Esophagus (tissue), 2 donors: ENCODE measurements at regions not wholly inside any gene's neighbourhood (a gene's known extent, or its start where the extent isn't known, plus 50 kb on each side); places are given as distances from the start of the nearest gene placed in this dataset.

ENCODE experiments used
- H3K27ac ChIP-seq, 2 donors: one replicate each; pipeline ENCODE4 v1.5.1; 2013; ENCODE audit warnings: low read depth in 2 of 2, mild to moderate bottlenecking in 2 of 2, inconsistent platforms in 1 of 2, low read length in 1 of 2, moderate library complexity in 1 of 2
- H3K27me3 ChIP-seq, 2 donors: one replicate each; pipeline ENCODE4 v1.6.1; 2013; ENCODE audit warnings: low read length in 2 of 2, control low read depth in 1 of 2, mild to moderate bottlenecking in 1 of 2; ENCODE audit not compliant: insufficient read depth in 2 of 2, control insufficient read depth in 1 of 2
- H3K36me3 ChIP-seq, 2 donors: one replicate each; pipeline ENCODE4 v1.6.1; 2013; ENCODE audit warnings: low read length in 1 of 2; ENCODE audit not compliant: control insufficient read depth in 2 of 2, insufficient read depth in 2 of 2
- H3K4me1 ChIP-seq, 2 donors: one replicate each; pipeline ENCODE4 v1.6.1; 2013; ENCODE audit warnings: low read length in 1 of 2; ENCODE audit not compliant: control insufficient read depth in 2 of 2, insufficient read depth in 2 of 2
- H3K4me3 ChIP-seq, 2 donors: one replicate each; pipeline ENCODE4 v1.5.1; 2013; ENCODE audit warnings: low read length in 2 of 2, mild to moderate bottlenecking in 2 of 2, low read depth in 1 of 2, moderate library complexity in 1 of 2
- H3K9me3 ChIP-seq, 2 donors: one replicate each; pipeline ENCODE4 v1.6.1; 2013; ENCODE audit warnings: mild to moderate bottlenecking in 2 of 2, low read depth in 1 of 2, low read length in 1 of 2, moderate library complexity in 1 of 2; ENCODE audit not compliant: control insufficient read depth in 2 of 2, insufficient read depth in 1 of 2
- WGBS, 2 donors: extraction: QIAGEN DNeasy Blood & Tissue Kit; methylation state at CpG; one replicate each; pipeline ENCODE4 v1.1.7; 2013; 5-methylcytosine and 5-hydroxymethylcytosine counted together
- donor health status: healthy with polysubstance abuse.
- donor health status: Bipolar disorder and iron deficiency.

DNA sequence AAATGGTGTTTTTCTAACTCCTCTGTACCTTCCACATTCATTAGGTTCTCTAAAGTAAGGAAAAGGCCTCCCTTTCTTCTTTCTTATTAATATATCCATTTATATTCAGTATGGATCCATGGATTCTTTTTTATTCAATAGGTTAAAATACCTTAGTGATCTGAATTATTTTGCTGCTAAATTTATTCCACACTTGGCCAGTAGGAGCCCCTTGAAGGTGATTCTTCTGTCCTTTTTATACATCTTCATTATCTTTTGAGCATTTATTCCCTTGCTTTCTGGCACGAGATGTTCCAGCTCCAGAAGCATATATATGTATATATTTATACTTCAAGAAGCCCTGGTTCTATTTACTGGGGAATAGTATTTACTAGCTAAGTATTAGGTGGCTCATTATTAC is 311.8 kb upstream of the SGCD start:
- 69 to 79% methylated on average over 1 of the region's 1 CpG for WGBS, 2 donors
- H3K9me3 ChIP-seq: no peaks in the 10 kb centered on the region
- no peak overlapping the region for H3K4me3 ChIP-seq
- no peaks in the 10 kb centered on the region for H3K4me1 ChIP-seq
- H3K27me3 ChIP-seq: no peaks in the 10 kb centered on the region
- no peaks in the 10 kb centered on the region for H3K36me3 ChIP-seq
- H3K27ac ChIP-seq: no peak overlapping the region

DNA sequence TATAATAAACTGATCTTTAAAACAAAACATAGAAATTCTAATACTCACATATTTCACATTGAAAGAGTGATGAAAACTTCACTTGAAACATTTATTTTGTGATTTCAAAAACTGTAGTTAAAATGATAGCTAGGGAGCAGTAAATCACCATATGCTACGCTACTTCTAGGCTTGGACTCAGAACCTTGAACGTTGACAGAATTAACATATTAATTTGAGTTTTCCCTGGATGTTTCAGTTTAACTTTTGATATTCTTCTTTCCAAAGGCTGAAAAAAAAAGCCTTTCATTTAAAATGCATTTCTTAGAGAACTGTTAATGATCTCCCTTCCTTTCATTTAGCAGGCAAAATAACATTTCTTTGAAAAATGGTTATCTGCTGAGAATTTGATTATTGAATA is 307.8 kb upstream of the SGCD start:
- Histone ChIP-seq H3K27ac (no peak overlapping the region), H3K36me3 (no peaks in the 10 kb centered on the region), H3K4me1 (no peaks in the 10 kb centered on the region), H3K4me3 (no peak overlapping the region), H3K27me3 (no peaks in the 10 kb centered on the region), H3K9me3 (no peaks in the 10 kb centered on the region)
- WGBS, 2 donors: 65 to 78% methylated on average over 2 of the region's 2 CpGs

GRCh38 chr5:156019571-156020180 is 307.3 kb upstream of the SGCD start:
- Histone ChIP-seq H3K4me1 (no peaks in the 10 kb centered on the region), H3K9me3 (no peaks in the 10 kb centered on the region), H3K27me3 (no peaks in the 10 kb centered on the region), H3K27ac (no peak overlapping the region), H3K36me3 (no peaks in the 10 kb centered on the region), H3K4me3 (no peak overlapping the region)
- WGBS, 2 donors: 65 to 66% methylated on average over 7 of the region's 7 CpGs

- 64 to 72% methylated on average over 3 of the region's 3 CpGs for WGBS, 2 donors
- Histone ChIP-seq H3K4me1 (no peaks in the 10 kb centered on the region), H3K4me3 (no peak overlapping the region), H3K9me3 (no peaks in the 10 kb centered on the region), H3K36me3 (no peaks in the 10 kb centered on the region), H3K27ac (no peak overlapping the region), H3K27me3 (no peaks in the 10 kb centered on the region)
Observed at GRCh38 chr5:156020647-156021046, 306.3 kb upstream of the SGCD start.

GRCh38 chr5:156021866-156022265 is 305.1 kb upstream of the SGCD start:
- H3K4me3 ChIP-seq: no peak overlapping the region
- no peaks in the 10 kb centered on the region for H3K27me3 ChIP-seq
- H3K36me3 ChIP-seq: no peaks in the 10 kb centered on the region
- no peaks in the 10 kb centered on the region for H3K4me1 ChIP-seq
- H3K9me3 ChIP-seq: no peaks in the 10 kb centered on the region
- WGBS, 2 donors: 83 to 91% methylated on average over 1 of the region's 1 CpG
- no peak overlapping the region for H3K27ac ChIP-seq

- H3K9me3 ChIP-seq: no peaks in the 10 kb centered on the region
- WGBS, 2 donors: 48 to 53% methylated on average over 1 of the region's 1 CpG
Observed at GRCh38 chr5:156025656-156026055, 301.3 kb upstream of the SGCD start.

GRCh38 chr5:156031181-156031580 is 295.8 kb upstream of the SGCD start:
- Histone ChIP-seq H3K4me3 (no peak overlapping the region), H3K27me3 (no peaks in the 10 kb centered on the region), H3K9me3 (no peaks in the 10 kb centered on the region), H3K4me1 (no peaks in the 10 kb centered on the region), H3K36me3 (no peaks in the 10 kb centered on the region), H3K27ac (no peak overlapping the region)
- WGBS, 2 donors: 70 to 71% methylated on average over 1 of the region's 1 CpG

More at GRCh38 chr5:156025656-156026055, 301.3 kb upstream of the SGCD start:
- Histone ChIP-seq H3K4me3 (no peak overlapping the region), H3K27ac (no peak overlapping the region), H3K4me1 (no peaks in the 10 kb centered on the region), H3K27me3 (no peaks in the 10 kb centered on the region), H3K36me3 (no peaks in the 10 kb centered on the region)

DNA sequence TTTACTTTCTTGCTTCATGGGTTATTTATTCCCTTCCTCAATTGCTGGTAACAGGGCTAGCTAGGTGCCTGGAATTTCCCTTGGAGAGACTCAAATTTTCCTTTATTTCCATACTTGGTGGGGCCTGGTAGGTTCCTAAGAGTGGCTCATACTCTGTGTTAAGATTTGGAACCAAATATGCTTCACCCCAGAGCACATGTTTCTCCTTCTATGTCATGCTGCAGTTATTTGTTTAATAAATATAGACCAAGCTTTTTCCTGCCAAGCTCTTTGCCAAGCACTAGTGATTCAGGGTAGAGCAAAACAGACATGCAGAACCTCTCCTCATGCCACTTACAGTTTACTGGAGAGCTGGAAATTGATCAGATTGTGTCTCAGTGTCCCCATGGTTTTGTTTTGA is 290.3 kb upstream of the SGCD start:
- Histone ChIP-seq H3K27ac (no peak overlapping the region), H3K27me3 (no peaks in the 10 kb centered on the region), H3K9me3 (no peaks in the 10 kb centered on the region), H3K4me1 (no peaks in the 10 kb centered on the region), H3K36me3 (no peaks in the 10 kb centered on the region), H3K4me3 (no peak overlapping the region)

DNA sequence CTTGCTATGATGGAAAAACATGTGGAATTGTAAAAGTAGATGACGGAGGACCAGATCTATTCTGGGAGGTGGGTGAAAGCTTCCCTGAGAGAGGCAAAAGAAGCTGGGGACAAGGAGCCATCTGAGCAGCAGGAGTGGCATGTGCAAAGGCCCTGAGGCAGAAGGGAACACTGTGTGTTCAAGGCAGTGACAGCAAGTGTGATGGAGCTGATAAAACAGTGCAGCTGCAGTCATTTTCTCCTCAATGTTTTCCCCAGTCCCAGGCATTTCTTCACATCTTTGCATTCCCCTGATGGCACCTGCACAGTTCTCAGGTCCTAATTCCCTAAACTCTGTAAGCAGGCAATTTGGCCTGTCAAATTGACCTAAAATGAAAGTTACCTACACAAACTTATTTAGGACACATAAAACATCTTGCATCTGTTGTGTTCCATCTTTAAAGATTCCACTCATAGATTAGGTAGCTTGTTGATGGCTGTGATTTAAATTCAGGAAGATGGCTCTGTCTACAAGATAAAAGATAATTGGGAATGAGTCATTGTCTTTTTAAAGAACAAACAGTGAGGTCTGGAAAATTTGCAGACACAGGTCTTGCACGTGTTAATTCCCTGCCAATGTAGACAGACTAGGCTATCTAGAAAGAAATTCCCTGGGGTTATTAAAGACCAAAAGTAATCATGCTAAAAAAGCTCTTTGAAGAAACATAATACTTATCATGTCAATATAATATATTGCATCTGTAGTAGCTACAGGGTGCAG is 289.6 kb upstream of the SGCD start:
- no peaks in the 10 kb centered on the region for H3K36me3 ChIP-seq
- WGBS, 2 donors: 58 to 59% methylated on average over 2 of the region's 2 CpGs
- H3K4me1 ChIP-seq: no peaks in the 10 kb centered on the region
- no peaks in the 10 kb centered on the region for H3K27me3 ChIP-seq
- H3K4me3 ChIP-seq: no peak overlapping the region
- H3K27ac ChIP-seq: no peak overlapping the region
- no peaks in the 10 kb centered on the region for H3K9me3 ChIP-seq

- Histone ChIP-seq H3K27me3 (no peaks in the 10 kb centered on the region), H3K4me3 (no peak overlapping the region), H3K4me1 (no peaks in the 10 kb centered on the region), H3K27ac (no peak overlapping the region), H3K9me3 (no peaks in the 10 kb centered on the region), H3K36me3 (no peaks in the 10 kb centered on the region)
- 76 to 82% methylated on average over 1 of the region's 1 CpG for WGBS, 2 donors
Observed at GRCh38 chr5:156042726-156043125, 284.2 kb upstream of the SGCD start.
